Ishikawa (cell line): ENCODE measurements at regions not wholly inside any gene's neighbourhood (a gene's known extent, or its start where the extent isn't known, plus 50 kb on each side); places are given as distances from the start of the nearest gene placed in this dataset.

Source experiments
- CEBPB ChIP-seq: IDR thresholded peaks from 2 replicates; pipeline ENCODE4 v1.6.1; 2012
- CREB1 ChIP-seq: IDR thresholded peaks from 2 replicates; pipeline ENCODE4 v1.6.1; 2012; ENCODE audit warnings: low read depth
- EGR1 ChIP-seq: IDR thresholded peaks from 2 replicates; pipeline ENCODE4 v1.6.1; 2012
- EP300 ChIP-seq: IDR thresholded peaks from 2 replicates; pipeline ENCODE4 v1.6.1; 2012; ENCODE audit warnings: borderline replicate concordance
- FOXM1 ChIP-seq: IDR thresholded peaks from 2 replicates; pipeline ENCODE4 v1.6.1; 2012; ENCODE audit warnings: low read depth, borderline replicate concordance
- NFIC ChIP-seq: IDR thresholded peaks from 2 replicates; pipeline ENCODE4 v1.6.1; 2012
- RAD21 ChIP-seq: IDR thresholded peaks from 2 replicates; pipeline ENCODE4 v1.6.1; 2012; ENCODE audit warnings: low read depth
- TAF1 ChIP-seq: IDR thresholded peaks from 2 replicates; pipeline ENCODE4 v1.6.1; 2012; ENCODE audit warnings: low read depth, mild to moderate bottlenecking
- TCF12 ChIP-seq: IDR thresholded peaks from 2 replicates; pipeline ENCODE4 v1.6.1; 2012; ENCODE audit warnings: low read depth
- TEAD4 ChIP-seq: IDR thresholded peaks from 2 replicates; pipeline ENCODE4 v1.6.1; 2012
- YY1 ChIP-seq: IDR thresholded peaks from 2 replicates; pipeline ENCODE4 v1.6.1; 2012; ENCODE audit warnings: low read depth
- ZBTB7A ChIP-seq: IDR thresholded peaks from 2 replicates; pipeline ENCODE4 v1.6.1; 2012; ENCODE audit warnings: low read depth
- TF ChIP-seq, protein P1 (sequence below): IDR thresholded peaks from 2 replicates; pipeline ENCODE4 v1.6.1; 2012
- TF ChIP-seq, protein P2 (sequence below): IDR thresholded peaks from 2 replicates; pipeline ENCODE4 v1.6.1; 2012; ENCODE audit warnings: low read depth, mild to moderate bottlenecking
- TF ChIP-seq, protein P3 (sequence below): IDR thresholded peaks from 2 replicates; pipeline ENCODE4 v1.6.1; 2012

DNA sequence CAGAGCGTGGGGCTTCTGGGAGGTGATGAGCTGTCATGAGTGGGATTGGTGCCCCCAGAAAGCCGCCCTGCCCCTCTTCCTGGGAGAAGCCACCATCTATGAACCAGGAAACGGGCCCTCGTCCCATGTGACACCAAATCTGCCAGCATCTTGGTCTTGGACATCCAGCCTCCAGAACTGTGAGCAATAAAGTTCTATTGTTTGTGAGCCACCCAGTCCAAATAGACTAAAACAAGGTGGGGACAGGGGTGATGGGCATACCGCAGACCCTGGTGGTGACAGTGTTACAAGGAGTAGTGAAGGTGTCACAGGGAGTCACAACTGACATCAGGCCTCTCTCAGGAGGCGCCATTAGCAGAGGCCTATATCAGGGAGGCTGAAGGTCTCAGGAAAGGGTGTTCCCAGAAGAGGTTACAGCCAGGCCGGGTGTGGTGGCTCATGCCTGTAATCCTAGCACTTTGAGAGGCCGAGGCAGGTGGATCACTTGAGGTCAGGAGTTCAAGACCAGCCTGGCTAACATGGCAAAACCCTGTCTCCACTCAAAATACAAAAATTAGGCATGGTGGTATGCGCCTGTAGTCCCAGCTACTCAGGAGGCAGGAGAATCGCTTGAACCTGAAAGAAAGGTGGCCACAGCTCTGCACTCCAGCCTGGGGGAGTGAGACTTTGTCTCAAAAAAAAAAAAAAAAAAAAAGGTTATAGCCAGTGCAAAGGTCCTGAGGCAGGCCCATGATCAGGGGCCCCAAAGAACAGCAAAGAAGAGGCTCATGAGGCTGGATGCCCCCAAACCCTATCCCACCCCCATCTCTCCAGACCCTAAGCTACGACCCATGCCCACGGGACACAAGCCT is 53.0 kb downstream of the NCOR2 start:
- TF ChIP-seq EP300 (no peak), RAD21 (no peak), FOXM1 (no peak), TCF12 (no peak), CEBPB (no peak), YY1 (no peak), CREB1 (no peak), EGR1 (no peak), NFIC (no peak), ZBTB7A (no peak), TEAD4 (no peak), TAF1 (no peak)
- TF ChIP-seq, protein P1, sequence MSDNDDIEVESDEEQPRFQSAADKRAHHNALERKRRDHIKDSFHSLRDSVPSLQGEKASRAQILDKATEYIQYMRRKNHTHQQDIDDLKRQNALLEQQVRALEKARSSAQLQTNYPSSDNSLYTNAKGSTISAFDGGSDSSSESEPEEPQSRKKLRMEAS, result no peak
- TF ChIP-seq, protein P2, sequence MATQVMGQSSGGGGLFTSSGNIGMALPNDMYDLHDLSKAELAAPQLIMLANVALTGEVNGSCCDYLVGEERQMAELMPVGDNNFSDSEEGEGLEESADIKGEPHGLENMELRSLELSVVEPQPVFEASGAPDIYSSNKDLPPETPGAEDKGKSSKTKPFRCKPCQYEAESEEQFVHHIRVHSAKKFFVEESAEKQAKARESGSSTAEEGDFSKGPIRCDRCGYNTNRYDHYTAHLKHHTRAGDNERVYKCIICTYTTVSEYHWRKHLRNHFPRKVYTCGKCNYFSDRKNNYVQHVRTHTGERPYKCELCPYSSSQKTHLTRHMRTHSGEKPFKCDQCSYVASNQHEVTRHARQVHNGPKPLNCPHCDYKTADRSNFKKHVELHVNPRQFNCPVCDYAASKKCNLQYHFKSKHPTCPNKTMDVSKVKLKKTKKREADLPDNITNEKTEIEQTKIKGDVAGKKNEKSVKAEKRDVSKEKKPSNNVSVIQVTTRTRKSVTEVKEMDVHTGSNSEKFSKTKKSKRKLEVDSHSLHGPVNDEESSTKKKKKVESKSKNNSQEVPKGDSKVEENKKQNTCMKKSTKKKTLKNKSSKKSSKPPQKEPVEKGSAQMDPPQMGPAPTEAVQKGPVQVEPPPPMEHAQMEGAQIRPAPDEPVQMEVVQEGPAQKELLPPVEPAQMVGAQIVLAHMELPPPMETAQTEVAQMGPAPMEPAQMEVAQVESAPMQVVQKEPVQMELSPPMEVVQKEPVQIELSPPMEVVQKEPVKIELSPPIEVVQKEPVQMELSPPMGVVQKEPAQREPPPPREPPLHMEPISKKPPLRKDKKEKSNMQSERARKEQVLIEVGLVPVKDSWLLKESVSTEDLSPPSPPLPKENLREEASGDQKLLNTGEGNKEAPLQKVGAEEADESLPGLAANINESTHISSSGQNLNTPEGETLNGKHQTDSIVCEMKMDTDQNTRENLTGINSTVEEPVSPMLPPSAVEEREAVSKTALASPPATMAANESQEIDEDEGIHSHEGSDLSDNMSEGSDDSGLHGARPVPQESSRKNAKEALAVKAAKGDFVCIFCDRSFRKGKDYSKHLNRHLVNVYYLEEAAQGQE, result no peak
- TF ChIP-seq, protein P3, sequence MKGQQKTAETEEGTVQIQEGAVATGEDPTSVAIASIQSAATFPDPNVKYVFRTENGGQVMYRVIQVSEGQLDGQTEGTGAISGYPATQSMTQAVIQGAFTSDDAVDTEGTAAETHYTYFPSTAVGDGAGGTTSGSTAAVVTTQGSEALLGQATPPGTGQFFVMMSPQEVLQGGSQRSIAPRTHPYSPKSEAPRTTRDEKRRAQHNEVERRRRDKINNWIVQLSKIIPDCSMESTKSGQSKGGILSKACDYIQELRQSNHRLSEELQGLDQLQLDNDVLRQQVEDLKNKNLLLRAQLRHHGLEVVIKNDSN, result no peak

DNA sequence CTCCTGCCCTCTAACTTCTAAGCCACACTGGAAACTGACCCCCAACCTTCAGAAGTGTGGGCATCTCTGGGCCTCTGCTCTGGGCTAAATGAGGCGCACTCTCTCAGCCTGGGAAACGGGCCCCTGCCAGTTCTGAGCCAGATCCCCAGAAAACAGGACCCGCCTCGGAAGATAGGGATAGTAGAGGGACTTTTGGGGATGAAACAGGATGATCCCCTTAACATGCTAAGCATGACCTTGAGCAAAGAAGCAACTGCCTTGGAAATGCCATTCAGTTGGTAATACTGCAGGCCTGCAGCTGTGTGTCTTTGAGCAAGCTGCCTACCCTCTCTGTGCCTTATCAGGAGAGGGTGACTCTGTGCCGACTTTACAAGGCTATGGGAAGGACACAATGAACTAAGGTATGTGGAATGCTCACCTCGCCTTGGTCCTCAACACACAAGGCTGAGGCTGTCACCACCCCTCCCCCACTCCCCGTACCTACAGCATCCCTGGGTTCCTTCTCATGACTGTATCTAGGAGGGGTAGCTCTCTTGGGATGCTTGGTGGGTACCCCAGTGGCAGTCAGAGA is 54.0 kb downstream of the NCOR2 start:
- TF ChIP-seq EGR1, result no peak
- TF ChIP-seq TAF1, result no peak
- TF ChIP-seq, protein P1, result no peak
- TF ChIP-seq, protein P3, result no peak
- TF ChIP-seq TCF12, result no peak
- TF ChIP-seq CREB1, result no peak
- no peak for TF ChIP-seq FOXM1
- no peak for TF ChIP-seq TEAD4
- TF ChIP-seq, protein P2, result no peak
- TF ChIP-seq CEBPB, result no peak
- TF ChIP-seq RAD21, result no peak
- TF ChIP-seq ZBTB7A, result no peak
- no peak for TF ChIP-seq NFIC
- TF ChIP-seq YY1, result no peak
- no peak for TF ChIP-seq EP300

DNA sequence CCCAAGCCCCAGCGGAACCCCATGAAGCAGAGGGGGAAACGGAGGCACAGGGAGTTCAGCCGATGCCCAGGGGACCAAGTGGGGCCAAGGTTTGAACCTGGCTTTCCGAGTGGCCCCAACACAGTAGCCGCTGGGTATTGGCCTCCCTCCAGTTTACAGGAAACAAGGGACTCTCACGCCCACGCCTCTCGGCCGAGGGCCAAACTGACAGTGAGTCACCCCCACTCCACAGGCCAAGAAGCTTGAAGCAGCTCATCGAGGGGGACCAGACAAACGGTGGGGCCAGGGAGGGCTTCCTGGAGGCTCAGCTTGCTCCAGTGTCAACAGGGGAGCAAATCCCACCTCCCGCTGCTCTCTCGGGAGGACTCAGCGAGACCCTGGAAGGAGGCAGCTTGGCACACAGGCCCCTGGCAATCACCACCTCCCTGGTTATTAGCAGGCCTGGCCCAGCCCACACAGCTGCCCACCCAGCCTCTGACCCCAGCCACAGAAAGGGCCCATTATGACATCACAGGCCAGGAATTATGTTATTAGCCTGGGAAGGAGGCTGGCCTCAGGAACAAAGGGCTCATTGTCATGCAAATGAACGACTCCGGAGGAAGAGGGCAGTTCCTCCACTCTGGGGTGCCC is 54.6 kb downstream of the NCOR2 start:
- TF ChIP-seq FOXM1, result peak; percentile 67; the same call in 1 of the 2 replicates
- no peak for TF ChIP-seq YY1
- TF ChIP-seq, protein P2, result no peak
- TF ChIP-seq EGR1, result peak; percentile 99
- peak; percentile 42 for TF ChIP-seq TEAD4
- TF ChIP-seq, protein P3, result no peak
- TF ChIP-seq TAF1, result no peak
- TF ChIP-seq CREB1, result no peak
- TF ChIP-seq TCF12, result peak; percentile 92
- TF ChIP-seq, protein P1, result no peak
- peak; percentile 98 for TF ChIP-seq NFIC
- TF ChIP-seq CEBPB, result no peak; the same call in 1 of the 2 replicates
- TF ChIP-seq ZBTB7A, result peak; percentile 98
- TF ChIP-seq RAD21, result no peak; the same call in 1 of the 2 replicates
- TF ChIP-seq EP300, result peak; percentile 91
